HG03342 (cell line): ENCODE measurements at regions not wholly inside any gene's neighbourhood (a gene's known extent, or its start where the extent isn't known, plus 50 kb on each side); places are given as distances from the start of the nearest gene placed in this dataset.

Source experiments
- ATAC-seq: cut with Tn5 transposase; IDR thresholded peaks from one replicate; pipeline ENCODE4 v1.9.1; 2021; ENCODE audit warnings: mild to moderate bottlenecking, moderate library complexity; ENCODE audit not compliant: unreplicated experiment

DNA sequence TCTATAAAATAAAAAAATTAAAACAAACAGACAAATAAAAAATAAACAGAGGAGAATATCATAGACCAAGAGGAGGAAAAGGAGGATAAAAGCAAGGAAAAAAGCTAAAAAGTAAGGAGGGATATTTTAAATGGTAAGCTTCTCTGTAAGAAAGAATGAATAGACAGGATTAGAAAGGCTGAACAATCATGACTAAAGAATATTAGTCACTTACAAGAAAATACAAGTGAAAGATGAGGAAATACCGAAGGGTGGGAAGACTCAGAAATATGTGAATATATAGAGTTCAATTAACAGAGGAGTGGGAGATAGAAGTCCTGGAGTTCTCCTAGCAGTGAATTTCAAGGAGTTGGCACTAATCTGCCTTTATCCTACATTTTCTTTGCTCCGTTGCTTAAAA, 162.6 kb downstream of the RTL3 start:
- ATAC-seq, result no peak

DNA sequence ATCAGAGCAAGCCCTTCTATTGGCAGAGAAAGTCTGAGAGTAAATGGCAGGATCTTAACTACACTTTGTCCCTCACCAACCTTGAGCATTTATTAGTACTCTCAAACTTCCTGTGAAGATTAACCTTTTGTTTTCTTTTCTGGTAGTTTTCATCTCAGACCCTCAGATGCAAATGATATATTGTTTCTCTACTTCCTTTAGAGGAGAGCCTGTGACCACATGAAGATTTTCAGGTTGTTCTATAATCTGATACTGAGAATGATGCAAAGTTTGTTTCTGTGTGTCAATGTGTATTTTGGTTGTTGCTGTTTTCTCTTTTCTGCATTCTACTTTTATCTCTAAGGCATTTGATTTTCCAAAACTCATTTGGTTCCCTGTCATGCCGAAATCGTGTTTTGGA, 165.8 kb upstream of the CYSLTR1 start:
- peak; percentile 85 for ATAC-seq

DNA sequence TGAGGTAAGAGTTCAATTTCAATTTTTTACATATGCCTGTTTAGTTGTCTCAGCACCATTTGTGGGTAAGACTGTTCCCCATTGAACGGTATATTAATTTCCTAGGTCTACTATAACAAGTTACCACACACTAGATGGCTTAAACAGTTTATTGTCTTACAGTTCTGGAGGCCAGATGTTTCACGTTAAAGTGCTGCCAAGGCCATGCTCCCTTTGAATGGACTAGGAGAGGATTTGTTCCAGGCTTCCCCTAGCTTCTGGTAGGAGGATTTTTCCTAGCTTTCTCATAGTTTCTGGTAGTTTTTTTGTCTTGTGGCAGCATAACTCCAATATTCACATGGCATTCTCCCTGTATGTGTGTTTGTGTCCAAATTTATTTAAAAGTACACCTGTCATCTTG, 149.3 kb upstream of the CYSLTR1 start:
- no peak for ATAC-seq

DNA sequence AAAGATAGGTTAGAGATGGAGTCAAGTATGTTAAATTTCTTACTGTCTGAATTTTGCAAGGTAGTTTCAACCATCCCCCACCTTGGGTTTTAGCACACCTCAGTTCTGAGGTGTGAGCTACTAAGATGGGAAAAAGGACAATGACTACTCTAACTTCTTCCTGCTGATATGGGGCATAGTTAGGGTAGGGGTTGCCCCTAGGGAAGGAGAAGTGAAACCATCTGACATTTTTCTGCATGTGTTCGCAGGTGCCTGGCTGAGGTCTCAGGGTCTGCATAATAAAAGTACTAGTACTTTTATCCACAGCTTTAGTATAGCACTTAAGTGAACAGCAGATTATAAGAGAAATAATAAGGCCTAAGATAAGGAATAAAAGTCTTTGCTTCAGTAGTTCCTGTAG, 129.5 kb upstream of the CYSLTR1 start:
- no peak for ATAC-seq

DNA sequence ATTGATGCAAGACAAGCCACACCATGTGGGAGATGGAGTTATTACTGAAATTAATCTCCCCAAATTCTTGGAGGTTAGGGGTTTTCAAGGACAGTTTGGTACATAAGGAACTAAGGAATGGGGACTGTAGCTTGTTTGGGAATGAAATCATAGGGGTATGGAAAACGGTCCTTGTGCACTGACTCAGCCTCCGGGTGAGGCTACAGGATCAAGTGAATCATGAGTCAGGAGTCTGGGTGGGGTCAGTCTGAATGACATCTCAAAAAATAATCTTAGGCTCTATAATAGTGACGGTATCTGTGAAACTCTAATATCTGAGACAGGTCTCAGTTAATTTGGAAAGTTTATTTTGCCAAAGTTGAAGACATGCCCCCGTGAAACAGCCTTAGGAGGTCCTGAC, 128.5 kb upstream of the CYSLTR1 start:
- no peak for ATAC-seq

DNA sequence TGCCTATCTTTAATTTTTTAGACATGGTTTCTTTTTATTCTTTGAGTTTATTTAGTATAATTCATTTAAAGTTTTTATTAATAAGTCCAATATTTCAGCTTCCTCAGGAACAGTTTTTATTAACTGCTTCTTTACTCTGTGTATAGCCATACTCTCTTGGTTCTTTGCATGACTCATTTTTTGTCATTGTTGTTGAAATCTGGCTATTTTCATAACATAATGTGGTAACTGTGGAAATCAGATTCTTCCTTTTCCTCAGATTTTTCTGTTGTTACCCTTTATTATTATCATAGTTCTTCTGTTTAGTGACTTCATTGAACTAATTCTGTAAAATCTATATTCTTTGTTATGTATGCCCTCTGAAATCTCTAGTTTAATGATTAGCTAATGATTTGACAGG, 124.9 kb upstream of the CYSLTR1 start:
- ATAC-seq, result no peak

DNA sequence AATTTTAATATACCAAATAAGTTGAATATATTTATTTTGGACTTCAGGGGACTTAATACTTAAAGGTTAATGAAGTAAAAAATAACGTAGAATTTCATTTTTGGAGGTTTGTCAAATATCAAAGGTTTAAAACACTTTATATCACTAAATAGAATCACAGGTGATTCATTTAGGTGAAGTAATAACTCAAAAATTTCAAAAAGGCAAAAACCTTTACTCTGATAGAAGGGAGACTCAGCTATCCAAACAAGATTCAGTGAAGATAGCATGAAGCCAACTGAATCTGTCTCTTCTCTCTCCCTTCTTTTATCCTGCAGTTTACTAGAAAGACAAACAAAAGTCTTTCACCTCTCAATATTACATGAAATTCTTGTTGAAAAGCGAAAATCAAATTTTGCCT, 110.2 kb upstream of the CYSLTR1 start:
- no peak for ATAC-seq

DNA sequence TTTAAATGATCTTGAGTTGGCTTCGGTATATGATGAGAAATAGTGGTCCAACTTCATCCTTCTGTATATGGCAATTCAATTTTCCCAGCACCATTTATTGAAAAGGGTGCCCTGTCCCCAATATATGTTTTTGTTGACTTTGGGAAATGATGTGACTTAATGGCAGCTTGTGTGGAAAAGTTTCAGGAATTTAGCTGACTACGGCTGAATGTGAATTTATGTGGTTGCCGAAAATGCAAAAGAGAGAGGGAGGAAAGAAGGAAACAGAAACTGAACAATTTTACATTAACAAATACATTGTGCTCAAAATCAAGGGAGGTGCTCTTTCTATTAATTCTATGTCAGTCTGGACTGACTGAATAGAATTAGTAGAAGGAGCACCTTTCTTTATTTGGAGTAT, 101.8 kb upstream of the CYSLTR1 start:
- ATAC-seq, result no peak

DNA sequence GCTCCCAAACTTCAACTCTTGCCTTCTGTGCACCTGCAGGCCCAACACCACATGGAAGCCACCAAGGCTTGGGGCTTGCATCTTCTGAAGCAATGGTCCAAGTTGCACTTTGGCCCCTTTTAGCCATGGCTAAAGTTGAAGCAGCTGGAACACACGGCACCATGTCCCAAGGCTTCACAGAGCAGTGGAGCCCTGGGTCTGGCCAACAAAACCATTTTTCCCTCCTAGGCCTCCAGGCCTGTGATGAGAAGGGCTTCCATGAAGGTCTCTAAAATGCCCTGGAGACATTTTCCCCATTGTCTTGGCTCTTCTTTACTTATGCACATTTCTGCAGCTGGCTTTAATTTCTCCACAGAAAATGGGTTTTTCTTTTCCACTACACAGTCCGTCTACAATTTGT, 61.3 kb upstream of the CYSLTR1 start:
- ATAC-seq, result no peak

DNA sequence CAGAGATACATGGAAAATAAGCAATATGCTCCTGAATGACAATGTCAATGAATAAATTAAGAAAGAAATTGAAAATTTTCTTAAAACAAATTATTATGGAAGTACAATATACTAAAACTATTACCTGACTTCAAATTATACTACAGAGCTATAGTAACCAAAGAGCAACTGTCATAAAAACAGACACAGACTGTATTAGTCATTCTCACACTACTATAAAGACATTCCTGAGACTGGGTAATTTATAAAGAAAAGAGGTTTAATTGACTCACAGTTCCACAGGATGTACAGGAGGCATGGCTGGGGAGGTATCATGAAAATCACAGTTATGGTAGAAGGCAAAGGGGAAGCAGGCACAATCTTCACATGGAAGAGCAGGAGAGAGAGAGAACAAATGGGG, 60.0 kb upstream of the CYSLTR1 start:
- ATAC-seq, result no peak

DNA sequence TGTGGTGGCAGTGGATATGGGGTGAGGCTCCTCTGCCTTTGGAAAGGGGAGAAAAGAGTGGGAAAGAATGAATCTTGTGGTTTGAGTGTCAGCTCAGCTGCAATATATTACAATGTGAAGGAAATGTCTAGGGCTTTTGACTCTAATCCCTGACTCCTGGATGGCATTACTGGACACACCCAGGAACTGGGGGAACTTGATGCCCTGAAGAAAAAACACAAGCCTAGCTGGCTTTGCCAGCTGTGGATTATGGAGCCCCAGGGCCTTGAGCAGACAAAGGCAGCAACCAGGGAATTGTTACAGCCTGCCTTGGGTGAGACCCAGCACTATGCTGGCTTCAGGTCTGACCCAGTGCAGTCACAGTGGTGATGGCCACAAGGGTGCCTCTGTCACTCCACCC, 57.1 kb upstream of the CYSLTR1 start:
- ATAC-seq, result no peak

DNA sequence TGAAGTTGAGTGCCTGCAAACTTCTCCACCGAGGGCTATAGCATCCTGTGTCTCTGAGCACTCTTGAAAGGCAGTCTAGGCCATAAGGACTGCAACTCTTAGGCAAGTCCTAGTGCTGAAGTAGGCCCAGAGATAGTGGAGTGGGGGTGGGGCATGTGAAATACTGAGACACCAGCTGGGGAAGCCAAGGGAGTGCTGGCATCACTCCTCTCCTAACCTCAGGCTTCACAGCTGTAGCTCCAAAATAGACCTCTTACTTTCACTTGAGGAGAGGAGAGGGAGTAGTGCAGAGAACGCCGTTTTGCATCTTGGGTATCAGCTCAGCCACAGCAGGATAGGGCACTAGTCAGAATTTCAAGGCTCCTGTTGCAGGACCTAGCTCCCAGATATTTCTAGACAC, 56.2 kb upstream of the CYSLTR1 start:
- no peak for ATAC-seq

DNA sequence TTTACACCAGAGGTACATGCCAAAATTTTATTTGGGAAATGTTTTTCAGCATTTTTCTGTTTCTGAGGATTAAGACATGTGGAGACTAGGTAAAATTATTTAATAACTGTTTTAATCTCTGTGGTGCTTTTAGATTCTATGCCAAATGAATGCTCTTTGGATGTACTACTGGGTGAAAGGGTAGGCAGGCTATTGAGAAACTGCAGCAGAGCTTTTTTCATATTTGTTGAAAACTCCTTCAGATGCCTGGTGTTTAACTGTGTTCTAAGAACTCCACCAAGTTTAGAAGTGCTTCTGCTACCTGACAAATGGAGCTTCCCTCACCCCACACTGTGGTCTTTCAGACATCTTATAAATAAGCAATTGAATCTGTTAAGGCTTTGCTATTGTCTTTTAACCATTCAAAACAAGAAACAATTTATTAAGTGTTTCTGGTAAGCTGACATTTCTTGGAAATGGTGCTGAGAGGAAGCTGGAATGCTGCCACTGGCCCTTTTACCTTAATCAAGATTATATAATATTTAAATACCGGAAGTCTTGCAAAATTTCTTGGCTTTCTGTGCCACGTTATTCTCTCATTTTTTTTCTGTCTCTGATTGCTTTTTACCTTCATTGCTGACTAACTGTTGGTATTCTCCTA, 51.2 kb upstream of the CYSLTR1 start:
- no peak for ATAC-seq
